ENCODE measurements at regions not wholly inside any gene's neighbourhood (a gene's known extent, or its start where the extent isn't known, plus 50 kb on each side); places are given as distances from the start of the nearest gene placed in this dataset.

DNA sequence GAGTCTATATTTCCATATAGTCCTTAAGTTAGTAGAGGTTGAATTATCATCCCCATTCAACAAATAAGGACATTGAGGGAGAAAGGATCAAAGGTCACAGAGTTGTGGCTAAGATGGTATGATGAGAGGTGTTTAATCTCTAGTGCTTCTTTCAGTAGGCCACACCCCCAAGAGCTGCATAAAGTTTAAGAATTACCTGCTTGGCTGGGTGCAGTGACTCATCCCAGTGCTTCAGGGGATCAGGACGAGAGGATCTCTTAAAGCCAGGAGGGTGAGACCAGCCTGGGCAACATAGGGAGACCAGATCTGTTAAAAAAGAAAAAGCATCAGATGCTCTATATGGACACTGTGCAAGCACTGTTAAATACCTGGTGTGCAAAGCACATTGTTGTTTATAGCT, 560.0 kb upstream of the KLHL1 start:
- no peaks in the 10 kb centered on the region for H3K36me3 Mint-ChIP-seq (ENCODE audit: insufficient read depth, unreplicated experiment)
- no peaks in the 10 kb centered on the region for H3K4me1 Mint-ChIP-seq (ENCODE audit: low read depth, unreplicated experiment)
- intact Hi-C loops (cut with micrococcal nuclease; ENCODE audit: unreplicated experiment), result no loop called here
- TF ChIP-seq CTCF (IDR thresholded peaks at IDR 0.05; ENCODE audit: unreplicated experiment), result no peak
- CTCF ChIA-PET, result interaction anchor here (0.7 kb wide), 2 partner anchors 381 to 1471 kb away, joined by 3 to 6 read pairs; no protein-coding TSS in a partner anchor
- DNase-seq, result peak; percentile 14
- H3K4me3 Mint-ChIP-seq (ENCODE audit: low read depth, unreplicated experiment), result no peak overlapping the region
- no peaks in the 10 kb centered on the region for H3K9me3 Mint-ChIP-seq (ENCODE audit: low read depth, unreplicated experiment)
- no peaks in the 10 kb centered on the region for H3K27me3 Mint-ChIP-seq (ENCODE audit: unreplicated experiment)
- H3K27ac Mint-ChIP-seq (ENCODE audit: unreplicated experiment), result no peak overlapping the region
- no TSS peak for BruUV-seq (replicated peaks)

DNA sequence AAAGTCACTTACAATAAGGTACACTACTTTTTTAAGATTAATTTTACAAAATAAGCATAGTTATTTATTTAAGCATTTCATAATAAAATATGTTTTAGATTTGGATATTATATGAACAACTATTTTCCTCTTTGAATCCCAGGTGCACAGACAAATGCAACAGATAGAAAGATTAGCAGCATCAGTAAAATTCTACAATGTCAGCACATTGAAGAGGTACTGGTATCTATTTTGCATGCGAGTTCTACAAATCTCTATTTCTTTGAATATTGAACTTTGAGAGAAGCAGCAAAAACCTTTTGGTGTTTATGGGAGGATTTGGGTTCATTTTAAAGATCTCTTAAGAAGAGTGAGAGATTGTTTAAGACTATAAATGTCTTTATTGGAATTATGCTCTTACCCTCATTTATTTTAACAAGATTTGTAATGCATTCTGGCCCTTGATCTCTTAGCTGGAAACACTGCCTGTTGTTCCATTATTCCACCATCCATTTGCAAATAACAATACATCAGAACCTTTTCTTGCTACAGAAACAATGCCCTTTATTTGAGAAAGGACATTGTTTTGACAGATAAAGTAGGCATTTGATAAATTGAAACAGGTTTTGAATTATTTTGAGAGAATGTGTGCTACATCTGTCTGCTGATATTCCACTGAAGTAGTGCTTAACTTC, 558.8 kb upstream of the KLHL1 start:
- no peak overlapping the region for H3K4me3 Mint-ChIP-seq (ENCODE audit: low read depth, unreplicated experiment)

GRCh38 chr13:70662231-70662940, 554.1 kb upstream of the KLHL1 start:
- H3K9me3 Mint-ChIP-seq (ENCODE audit: low read depth, unreplicated experiment), result no peaks in the 10 kb centered on the region
- H3K27ac Mint-ChIP-seq (ENCODE audit: unreplicated experiment), result no peak overlapping the region
- TF ChIP-seq CTCF (IDR thresholded peaks at IDR 0.05; ENCODE audit: unreplicated experiment), result no peak
- intact Hi-C loops (cut with micrococcal nuclease; ENCODE audit: unreplicated experiment), result no loop called here
- DNase-seq, result no peak
- CTCF ChIA-PET, result no interaction called here
- H3K27me3 Mint-ChIP-seq (ENCODE audit: unreplicated experiment), result no peaks in the 10 kb centered on the region
- no peak overlapping the region for H3K4me3 Mint-ChIP-seq (ENCODE audit: low read depth, unreplicated experiment)
- no peaks in the 10 kb centered on the region for H3K4me1 Mint-ChIP-seq (ENCODE audit: low read depth, unreplicated experiment)
- H3K36me3 Mint-ChIP-seq (ENCODE audit: insufficient read depth, unreplicated experiment), result no peaks in the 10 kb centered on the region
- no TSS peak for BruUV-seq (replicated peaks)

More for the DNA sequence above, 558.8 kb upstream of the KLHL1 start:
- intact Hi-C loops (cut with micrococcal nuclease; ENCODE audit: unreplicated experiment), result no loop called here
- Mint-ChIP-seq H3K27me3 (ENCODE audit: unreplicated experiment) (no peaks in the 10 kb centered on the region), H3K27ac (ENCODE audit: unreplicated experiment) (no peak overlapping the region), H3K9me3 (ENCODE audit: low read depth, unreplicated experiment) (no peaks in the 10 kb centered on the region), H3K36me3 (ENCODE audit: insufficient read depth, unreplicated experiment) (no peaks in the 10 kb centered on the region), H3K4me1 (ENCODE audit: low read depth, unreplicated experiment) (no peaks in the 10 kb centered on the region)
- CTCF ChIA-PET, result no interaction called here
- TF ChIP-seq CTCF (IDR thresholded peaks at IDR 0.05; ENCODE audit: unreplicated experiment), result no peak
- no TSS peak for BruUV-seq (replicated peaks)
- no peak for DNase-seq

GRCh38 chr13:70644052-70644451, 535.8 kb upstream of the KLHL1 start:
- no peak for DNase-seq
- Mint-ChIP-seq H3K9me3 (ENCODE audit: low read depth, unreplicated experiment) (no peaks in the 10 kb centered on the region), H3K27ac (ENCODE audit: unreplicated experiment) (no peak overlapping the region), H3K27me3 (ENCODE audit: unreplicated experiment) (no peaks in the 10 kb centered on the region), H3K4me3 (ENCODE audit: low read depth, unreplicated experiment) (no peak overlapping the region), H3K4me1 (ENCODE audit: low read depth, unreplicated experiment) (no peaks in the 10 kb centered on the region), H3K36me3 (ENCODE audit: insufficient read depth, unreplicated experiment) (no peaks in the 10 kb centered on the region)
- CTCF ChIA-PET, result no interaction called here
- no peak for TF ChIP-seq CTCF (IDR thresholded peaks at IDR 0.05; ENCODE audit: unreplicated experiment)
- intact Hi-C loops (cut with micrococcal nuclease; ENCODE audit: unreplicated experiment), result no loop called here
- BruUV-seq (replicated peaks), result no TSS peak

Data from Calu3 (cell line).